Dermis blood vessel endothelial cell (primary cell): ENCODE measurements at regions not wholly inside any gene's neighbourhood (a gene's known extent, or its start where the extent isn't known, plus 50 kb on each side); places are given as distances from the start of the nearest gene placed in this dataset.
A peak's percentile ranks its signal among the peaks of the same experiment; 100 is the strongest.

Experiments used
- DNase-seq: peaks from one replicate; pipeline ENCODE4 v3.0.0; 2010

GRCh38 chr3:186487819-186488218 is 56.4 kb downstream of the CRYGS start:
- DNase-seq: no peak

GRCh38 chr3:186487037-186487436 is 57.1 kb downstream of the CRYGS start:
- DNase-seq: no peak

- DNase-seq: no peak
Measured at GRCh38 chr3:186483611-186484340, 60.4 kb downstream of the CRYGS start.

GRCh38 chr3:186481526-186481925 is 62.7 kb downstream of the CRYGS start:
- no peak for DNase-seq

- no peak for DNase-seq
Measured at GRCh38 chr3:186477876-186478275, 66.3 kb downstream of the CRYGS start.

GRCh38 chr3:186477033-186477432 is 67.1 kb downstream of the CRYGS start:
- DNase-seq: no peak

- DNase-seq: no peak
Measured at GRCh38 chr3:186476541-186476940, 67.6 kb downstream of the CRYGS start.

- DNase-seq: no peak
Measured at GRCh38 chr3:186476044-186476468, 68.1 kb downstream of the CRYGS start.

GRCh38 chr3:186473166-186473565 is 71.0 kb downstream of the CRYGS start:
- no peak for DNase-seq

- no peak for DNase-seq
Measured at GRCh38 chr3:186472456-186473008, 71.6 kb downstream of the CRYGS start.

- no peak for DNase-seq
Measured at GRCh38 chr3:186471771-186472170, 72.4 kb downstream of the CRYGS start.

GRCh38 chr3:186469525-186469924 is 74.7 kb downstream of the CRYGS start:
- no peak for DNase-seq

GRCh38 chr3:186467969-186468368 is 76.2 kb downstream of the CRYGS start:
- no peak for DNase-seq

- DNase-seq: no peak
Measured at GRCh38 chr3:186466391-186466974, 77.7 kb downstream of the CRYGS start.

- no peak for DNase-seq
Measured at GRCh38 chr3:186465508-186465907, 78.7 kb downstream of the CRYGS start.

GRCh38 chr3:186464424-186465093 is 79.6 kb downstream of the CRYGS start:
- DNase-seq: no peak

GRCh38 chr3:186461141-186461540 is 83.0 kb downstream of the CRYGS start:
- peak; percentile 10 for DNase-seq

- no peak for DNase-seq
Measured at GRCh38 chr3:186459108-186459467, 85.1 kb downstream of the CRYGS start.

- no peak for DNase-seq
Measured at GRCh38 chr3:186458306-186459107, 85.7 kb downstream of the CRYGS start.

GRCh38 chr3:186457236-186457635 is 86.9 kb downstream of the CRYGS start:
- no peak for DNase-seq

GRCh38 chr3:186456731-186457191 is 87.4 kb downstream of the CRYGS start:
- DNase-seq: no peak

GRCh38 chr3:186454881-186455703 is 89.1 kb downstream of the CRYGS start:
- DNase-seq: no peak
